Lower lobe of right lung (tissue), 2 donors: ENCODE measurements at regions not wholly inside any gene's neighbourhood (a gene's known extent, or its start where the extent isn't known, plus 50 kb on each side); places are given as distances from the start of the nearest gene placed in this dataset.

Source experiments
- ATAC-seq, 2 donors: fragments of 200-7000 bp; cut with Tn5 transposase; one replicate each; pipeline ENCODE4 v1.9.1; 2020 to 2022; ENCODE audit warnings: mild to moderate bottlenecking in 2 of 2, moderate library complexity in 2 of 2
- DNase-seq: peaks from one replicate; pipeline ENCODE4 v3.0.0-alpha.2; 2020
- H3K27ac ChIP-seq: fragments of 200-600 bp; one replicate; pipeline ENCODE4 v1.8.0; 2022
- H3K27me3 ChIP-seq: fragments of 200-600 bp; one replicate; pipeline ENCODE4 v1.8.0; 2022; ENCODE audit warnings: low read depth
- H3K36me3 ChIP-seq: fragments of 200-600 bp; one replicate; pipeline ENCODE4 v1.8.0; 2022; ENCODE audit warnings: mild to moderate bottlenecking
- H3K4me1 ChIP-seq: fragments of 200-600 bp; one replicate; pipeline ENCODE4 v1.8.0; 2022
- H3K4me3 ChIP-seq: fragments of 200-600 bp; one replicate; pipeline ENCODE4 v1.8.0; 2022; ENCODE audit warnings: mild to moderate bottlenecking
- H3K9me3 ChIP-seq: fragments of 200-600 bp; one replicate; pipeline ENCODE4 v1.8.0; 2022
- intact Hi-C: fragments of 100-400 bp; cut with DNase I; formaldehyde crosslinking; loops from one replicate; pipeline ENCODE4 v1.11.0; 2022
- TF ChIP-seq, protein P1 (sequence below): fragments of 200-600 bp; IDR thresholded peaks from one replicate; pipeline ENCODE4 v1.8.0; 2022; ENCODE audit warnings: antibody characterized with exemption, mild to moderate bottlenecking
- donor health status: DM: no; HTN: yes; CAD: no; lungs with severe emphysema.

GRCh38 chr4:45502471-45502870 is 621.4 kb downstream of the GABRG1 start:
- no peaks in the 10 kb centered on the region for H3K36me3 ChIP-seq
- H3K9me3 ChIP-seq: no peaks in the 10 kb centered on the region
- no peak for DNase-seq
- no peaks in the 10 kb centered on the region for H3K27me3 ChIP-seq
- ATAC-seq: no peak
- intact Hi-C loops: no loop called here
- no peak overlapping the region for H3K4me3 ChIP-seq
- no peak overlapping the region for H3K27ac ChIP-seq
- TF ChIP-seq, protein P1, sequence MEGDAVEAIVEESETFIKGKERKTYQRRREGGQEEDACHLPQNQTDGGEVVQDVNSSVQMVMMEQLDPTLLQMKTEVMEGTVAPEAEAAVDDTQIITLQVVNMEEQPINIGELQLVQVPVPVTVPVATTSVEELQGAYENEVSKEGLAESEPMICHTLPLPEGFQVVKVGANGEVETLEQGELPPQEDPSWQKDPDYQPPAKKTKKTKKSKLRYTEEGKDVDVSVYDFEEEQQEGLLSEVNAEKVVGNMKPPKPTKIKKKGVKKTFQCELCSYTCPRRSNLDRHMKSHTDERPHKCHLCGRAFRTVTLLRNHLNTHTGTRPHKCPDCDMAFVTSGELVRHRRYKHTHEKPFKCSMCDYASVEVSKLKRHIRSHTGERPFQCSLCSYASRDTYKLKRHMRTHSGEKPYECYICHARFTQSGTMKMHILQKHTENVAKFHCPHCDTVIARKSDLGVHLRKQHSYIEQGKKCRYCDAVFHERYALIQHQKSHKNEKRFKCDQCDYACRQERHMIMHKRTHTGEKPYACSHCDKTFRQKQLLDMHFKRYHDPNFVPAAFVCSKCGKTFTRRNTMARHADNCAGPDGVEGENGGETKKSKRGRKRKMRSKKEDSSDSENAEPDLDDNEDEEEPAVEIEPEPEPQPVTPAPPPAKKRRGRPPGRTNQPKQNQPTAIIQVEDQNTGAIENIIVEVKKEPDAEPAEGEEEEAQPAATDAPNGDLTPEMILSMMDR: no peak
- no peaks in the 10 kb centered on the region for H3K4me1 ChIP-seq

DNA sequence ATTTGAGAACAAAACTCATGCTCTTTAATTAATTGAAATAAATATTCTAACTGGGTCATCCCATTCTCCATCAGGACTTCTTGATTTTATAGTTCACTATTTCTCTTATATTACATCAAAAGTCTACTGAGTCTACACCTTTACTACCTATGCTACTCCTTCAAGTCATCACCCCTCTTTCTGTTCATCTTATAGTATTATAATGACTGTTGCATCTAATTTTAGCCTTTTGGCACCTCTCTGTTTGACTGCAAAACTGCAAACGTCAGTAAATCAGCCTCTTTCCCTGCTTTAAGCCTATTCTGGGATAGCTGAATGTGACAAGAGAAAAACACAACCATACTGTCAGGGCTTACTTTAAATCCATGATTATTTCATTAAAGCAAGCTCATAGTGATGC is 639.1 kb downstream of the GABRG1 start:
- TF ChIP-seq, protein P1: no peak
- ATAC-seq (no peak), DNase-seq (no peak)
- Histone ChIP-seq H3K27ac (no peak overlapping the region), H3K4me3 (no peak overlapping the region), H3K36me3 (no peaks in the 10 kb centered on the region), H3K27me3 (no peaks in the 10 kb centered on the region), H3K9me3 (no peaks in the 10 kb centered on the region), H3K4me1 (no peaks in the 10 kb centered on the region)
- intact Hi-C loops: no loop called here

- no peaks in the 10 kb centered on the region for H3K9me3 ChIP-seq
- no peaks in the 10 kb centered on the region for H3K36me3 ChIP-seq
- no peak overlapping the region for H3K4me3 ChIP-seq
- no peak for ATAC-seq
- DNase-seq: no peak
- H3K27ac ChIP-seq: no peak overlapping the region
- intact Hi-C loops: no loop called here
- H3K4me1 ChIP-seq: no peaks in the 10 kb centered on the region
- TF ChIP-seq, protein P1: no peak
- H3K27me3 ChIP-seq: no peaks in the 10 kb centered on the region
Measured at GRCh38 chr4:45482346-45482745, 641.5 kb downstream of the GABRG1 start.

GRCh38 chr4:45477311-45477733 is 646.5 kb downstream of the GABRG1 start:
- H3K27me3 ChIP-seq: no peaks in the 10 kb centered on the region
- H3K9me3 ChIP-seq: no peaks in the 10 kb centered on the region
- H3K4me3 ChIP-seq: no peak overlapping the region
- DNase-seq (peak; percentile 38), ATAC-seq (peak; percentile 32 to 36)
- no peaks in the 10 kb centered on the region for H3K4me1 ChIP-seq
- TF ChIP-seq, protein P1: no peak
- no peaks in the 10 kb centered on the region for H3K36me3 ChIP-seq
- intact Hi-C loops: no loop called here
- H3K27ac ChIP-seq: no peak overlapping the region

DNA sequence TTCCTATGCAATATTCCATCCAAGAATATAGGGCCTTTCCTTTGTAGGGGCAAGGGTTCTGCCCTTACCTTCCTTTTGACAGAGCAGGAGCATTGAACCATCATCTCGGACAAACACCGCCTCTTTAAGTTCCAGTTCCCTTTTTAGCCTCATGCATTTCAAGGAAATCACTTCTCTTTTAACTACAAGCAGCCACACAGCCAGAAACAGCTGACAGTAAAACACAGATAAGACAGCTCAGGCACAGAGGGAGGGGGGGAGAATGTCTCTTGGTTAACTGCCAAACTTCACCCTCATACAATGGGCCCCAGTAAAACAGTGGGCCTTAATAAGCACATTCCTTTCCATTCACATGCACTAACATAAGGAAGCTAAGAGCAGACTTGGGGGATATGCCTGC is 648.3 kb downstream of the GABRG1 start:
- intact Hi-C loops: no loop called here

More for the DNA sequence above, 648.3 kb downstream of the GABRG1 start:
- Histone ChIP-seq H3K27ac (no peak overlapping the region), H3K4me1 (no peaks in the 10 kb centered on the region), H3K9me3 (no peaks in the 10 kb centered on the region), H3K27me3 (no peaks in the 10 kb centered on the region), H3K4me3 (no peak overlapping the region), H3K36me3 (no peaks in the 10 kb centered on the region)
- DNase-seq (no peak), ATAC-seq (no peak)
- TF ChIP-seq, protein P1: no peak
